ENCODE measurements at regions not wholly inside any gene's neighbourhood (a gene's known extent, or its start where the extent isn't known, plus 50 kb on each side); places are given as distances from the start of the nearest gene placed in this dataset.

DNA sequence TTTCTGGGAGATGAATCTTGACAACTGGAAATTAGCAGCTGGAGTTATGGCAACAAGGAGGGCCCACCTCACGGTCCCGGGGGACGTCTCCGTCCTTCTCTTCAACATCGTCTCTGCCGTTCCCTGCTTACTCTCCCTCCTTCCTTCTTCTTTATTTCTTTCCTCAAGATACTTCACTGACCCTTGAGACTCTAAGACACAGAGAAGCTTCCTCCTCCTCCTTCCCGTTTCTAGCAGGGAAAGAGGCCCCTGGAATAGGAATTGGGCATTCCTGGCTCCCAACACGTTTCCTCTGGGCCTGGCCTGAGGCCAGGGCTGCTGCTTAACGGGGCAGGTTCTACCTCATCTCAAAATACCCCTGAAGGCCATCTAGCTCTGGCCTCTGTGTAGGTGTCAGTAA lies 189.9 kb upstream of the GMDS start:
- WGBS, 2 donors = 68% methylated on average over 9 of the region's 9 CpGs
- no peak for DNase-seq
- no peak overlapping the region for H3K4me3 ChIP-seq
- no peaks in the 10 kb centered on the region for H3K27me3 ChIP-seq
- peaks cover 18 to 48% (median 20%) of the 10 kb centered on the region in 3 donors for H3K4me1 ChIP-seq
- H3K27ac ChIP-seq = peak overlapping the region in 2 of 4 donors; percentile 0 to 77
- intact Hi-C loops (cut with DNase I) = no loop called here
- H3K36me3 ChIP-seq = no peaks in the 10 kb centered on the region
- no peak for TF ChIP-seq POLR2A (IDR thresholded peaks at IDR 0.05)
- TF ChIP-seq, protein P1, sequence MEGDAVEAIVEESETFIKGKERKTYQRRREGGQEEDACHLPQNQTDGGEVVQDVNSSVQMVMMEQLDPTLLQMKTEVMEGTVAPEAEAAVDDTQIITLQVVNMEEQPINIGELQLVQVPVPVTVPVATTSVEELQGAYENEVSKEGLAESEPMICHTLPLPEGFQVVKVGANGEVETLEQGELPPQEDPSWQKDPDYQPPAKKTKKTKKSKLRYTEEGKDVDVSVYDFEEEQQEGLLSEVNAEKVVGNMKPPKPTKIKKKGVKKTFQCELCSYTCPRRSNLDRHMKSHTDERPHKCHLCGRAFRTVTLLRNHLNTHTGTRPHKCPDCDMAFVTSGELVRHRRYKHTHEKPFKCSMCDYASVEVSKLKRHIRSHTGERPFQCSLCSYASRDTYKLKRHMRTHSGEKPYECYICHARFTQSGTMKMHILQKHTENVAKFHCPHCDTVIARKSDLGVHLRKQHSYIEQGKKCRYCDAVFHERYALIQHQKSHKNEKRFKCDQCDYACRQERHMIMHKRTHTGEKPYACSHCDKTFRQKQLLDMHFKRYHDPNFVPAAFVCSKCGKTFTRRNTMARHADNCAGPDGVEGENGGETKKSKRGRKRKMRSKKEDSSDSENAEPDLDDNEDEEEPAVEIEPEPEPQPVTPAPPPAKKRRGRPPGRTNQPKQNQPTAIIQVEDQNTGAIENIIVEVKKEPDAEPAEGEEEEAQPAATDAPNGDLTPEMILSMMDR (IDR thresholded peaks at IDR 0.05) = no peak
- H3K9me3 ChIP-seq = no peaks in the 10 kb centered on the region

DNA sequence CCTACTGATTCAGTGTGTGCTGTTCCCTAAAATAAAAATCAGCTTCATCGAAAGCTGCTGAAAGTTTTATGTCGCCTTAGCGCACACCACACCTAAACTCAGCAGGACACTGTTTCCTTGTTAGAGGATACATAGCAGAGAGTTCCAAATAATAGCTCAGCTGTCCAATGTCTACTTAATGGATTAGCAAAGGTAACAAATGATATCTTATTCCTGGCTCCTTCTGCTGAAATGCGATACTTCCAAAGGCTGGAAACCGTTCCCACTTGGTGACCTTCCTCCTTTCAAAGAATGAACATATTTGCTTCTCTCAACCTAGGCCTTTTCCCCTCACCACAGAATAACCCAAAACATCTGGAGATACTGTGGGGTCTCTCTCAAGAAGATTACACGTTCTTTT lies 189.5 kb upstream of the GMDS start:
- 52 to 68% methylated on average over 6 of the region's 6 CpGs for WGBS, 2 donors
- no peak for DNase-seq
- Histone ChIP-seq H3K4me3 (no peak overlapping the region), H3K36me3 (no peaks in the 10 kb centered on the region), H3K9me3 (no peaks in the 10 kb centered on the region), H3K27ac (peak overlapping the region; percentile 71 to 78 (median 78)), H3K27me3 (no peaks in the 10 kb centered on the region), H3K4me1 (peaks cover 18 to 52% (median 20%) of the 10 kb centered on the region in 3 donors)
- intact Hi-C loops (cut with DNase I) = no loop called here
- TF ChIP-seq, protein P1 (IDR thresholded peaks at IDR 0.05) = no peak

DNA sequence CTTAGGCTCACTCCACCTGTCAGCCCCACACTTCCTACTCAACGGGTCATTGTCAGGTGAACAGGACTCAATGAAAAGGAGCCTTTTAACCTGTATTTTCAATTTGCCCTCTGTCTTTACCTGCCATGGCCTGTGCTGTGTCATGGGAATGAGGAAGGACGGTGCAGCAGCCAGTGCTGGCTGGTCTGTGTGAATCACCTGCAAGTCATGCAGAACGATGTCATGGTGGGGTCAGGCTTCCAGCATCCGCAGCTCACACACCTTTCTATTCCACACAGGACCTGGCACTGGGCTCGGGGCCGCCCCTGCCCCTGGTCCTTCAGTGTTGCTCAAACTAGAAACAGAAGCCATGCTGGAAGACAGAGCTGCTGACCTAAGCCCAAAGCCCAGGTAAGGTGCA lies 188.7 kb upstream of the GMDS start:
- 59 to 75% methylated on average over 1 to 3 of the region's 6 CpGs for WGBS, 2 donors
- Histone ChIP-seq H3K27me3 (no peaks in the 10 kb centered on the region), H3K4me3 (no peak overlapping the region), H3K27ac (peak overlapping the region; percentile 71 to 78 (median 78)), H3K4me1 (peaks cover 18 to 60% (median 20%) of the 10 kb centered on the region in 3 donors), H3K36me3 (no peaks in the 10 kb centered on the region), H3K9me3 (no peaks in the 10 kb centered on the region)
- TF ChIP-seq POLR2A (IDR thresholded peaks at IDR 0.05) = no peak
- TF ChIP-seq, protein P1 (IDR thresholded peaks at IDR 0.05) = no peak
- intact Hi-C loops (cut with DNase I) = no loop called here
- no peak for DNase-seq

DNA sequence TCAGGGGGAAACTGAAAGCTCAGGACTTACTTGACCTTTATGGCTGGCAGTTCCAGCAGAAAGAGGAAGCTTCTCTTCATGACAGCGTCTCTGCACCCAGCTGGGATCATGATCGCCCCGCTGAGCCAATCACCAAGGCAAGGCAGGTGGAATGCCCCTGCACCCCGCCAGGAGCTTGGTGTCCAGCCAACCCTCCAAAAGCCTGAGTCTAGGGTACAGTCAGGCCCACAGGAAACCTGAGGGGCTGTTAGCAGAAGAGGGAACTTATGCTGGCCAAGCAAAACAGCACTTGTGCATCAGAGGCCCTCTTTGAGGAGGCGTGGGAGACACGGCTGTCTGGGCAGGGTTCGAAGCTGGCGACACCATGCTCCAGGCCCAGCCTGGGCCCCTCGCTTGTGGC lies 188.3 kb upstream of the GMDS start:
- Histone ChIP-seq H3K27ac (peak overlapping the region; percentile 71 to 78 (median 78)), H3K9me3 (no peaks in the 10 kb centered on the region), H3K4me1 (peaks cover 18 to 64% (median 20%) of the 10 kb centered on the region in 3 donors), H3K27me3 (no peaks in the 10 kb centered on the region), H3K36me3 (no peaks in the 10 kb centered on the region), H3K4me3 (no peak overlapping the region)
- DNase-seq = no peak
- TF ChIP-seq POLR2A (IDR thresholded peaks at IDR 0.05) = no peak
- TF ChIP-seq, protein P1 (IDR thresholded peaks at IDR 0.05) = no peak
- 59% methylated on average over 5 of the region's 9 CpGs; no CpG with 5 or more reads in 1 of the 2 donors for WGBS, 2 donors
- intact Hi-C loops (cut with DNase I) = no loop called here

DNA sequence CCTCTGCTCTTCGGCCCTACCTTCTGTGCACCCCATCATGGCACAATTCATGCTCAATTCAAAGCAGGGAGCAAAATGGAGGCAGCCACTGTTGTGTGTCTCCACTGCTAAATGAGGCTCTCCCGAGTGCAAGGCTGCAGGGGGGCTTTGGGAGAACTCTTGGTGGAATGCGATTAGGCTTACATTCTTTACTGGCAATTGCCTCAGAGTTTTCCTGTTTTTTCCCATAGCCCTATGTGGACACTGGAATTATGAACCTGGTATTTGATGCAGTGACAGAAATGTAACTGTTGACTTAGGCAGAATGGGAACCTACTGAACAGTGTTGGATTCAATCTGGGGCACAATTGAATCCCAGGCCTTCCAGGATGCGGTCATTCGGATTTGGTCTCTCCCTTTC lies 187.9 kb upstream of the GMDS start:
- TF ChIP-seq, protein P1 (IDR thresholded peaks at IDR 0.05) = no peak
- TF ChIP-seq POLR2A (IDR thresholded peaks at IDR 0.05) = no peak
- H3K27me3 ChIP-seq = no peaks in the 10 kb centered on the region
- WGBS, 2 donors = 95 to 96% methylated on average over 3 to 5 of the region's 5 CpGs
- intact Hi-C loops (cut with DNase I) = no loop called here
- H3K4me1 ChIP-seq = peaks cover 18 to 66% (median 20%) of the 10 kb centered on the region in 3 donors
- no peaks in the 10 kb centered on the region for H3K9me3 ChIP-seq
- H3K4me3 ChIP-seq = no peak overlapping the region
- H3K36me3 ChIP-seq = no peaks in the 10 kb centered on the region
- DNase-seq = no peak
- peak overlapping the region in 3 of 4 donors; percentile 77 to 78 (median 78) for H3K27ac ChIP-seq
